ENCODE measurements at regions not wholly inside any gene's neighbourhood (a gene's known extent, or its start where the extent isn't known, plus 50 kb on each side); places are given as distances from the start of the nearest gene placed in this dataset.

GRCh38 chr19:30882411-30883005 is 466.7 kb downstream of the TSHZ3 start:
- peak; percentile 22 for TF ChIP-seq CTCF (IDR thresholded peaks at IDR 0.05)
- TF ChIP-seq EZH2 (IDR thresholded peaks at IDR 0.05) = no peak

Measured in neural progenitor cell (in vitro differentiated cells).